Coronary artery (tissue), 2 donors: ENCODE measurements at regions not wholly inside any gene's neighbourhood (a gene's known extent, or its start where the extent isn't known, plus 50 kb on each side); places are given as distances from the start of the nearest gene placed in this dataset.
"Not testable (repeated sequence)": the region's sequence is repeated elsewhere in the genome, so short reads cannot be mapped to it uniquely, and the experiment has no call there.

Experiments used
- DNase-seq: peaks from one replicate; pipeline ENCODE4 v3.0.0-alpha.2; 2017; ENCODE audit warnings: low spot score
- H3K27ac ChIP-seq, 2 donors: fragments of 200-600 bp; sonication (generic); one replicate each; pipeline ENCODE4 v1.5.1; 2016 to 2019
- H3K4me3 ChIP-seq: fragments of 200-600 bp; sonication (generic); 2 replicates; pipeline ENCODE4 v1.5.1; 2016; ENCODE audit warnings: mild to moderate bottlenecking, moderate library complexity
- TF ChIP-seq, protein P1 (sequence below): fragments of 200-600 bp; sonication (generic); IDR thresholded peaks from one replicate; pipeline ENCODE4 v1.5.1; 2019; ENCODE audit warnings: antibody characterized with exemption

DNA sequence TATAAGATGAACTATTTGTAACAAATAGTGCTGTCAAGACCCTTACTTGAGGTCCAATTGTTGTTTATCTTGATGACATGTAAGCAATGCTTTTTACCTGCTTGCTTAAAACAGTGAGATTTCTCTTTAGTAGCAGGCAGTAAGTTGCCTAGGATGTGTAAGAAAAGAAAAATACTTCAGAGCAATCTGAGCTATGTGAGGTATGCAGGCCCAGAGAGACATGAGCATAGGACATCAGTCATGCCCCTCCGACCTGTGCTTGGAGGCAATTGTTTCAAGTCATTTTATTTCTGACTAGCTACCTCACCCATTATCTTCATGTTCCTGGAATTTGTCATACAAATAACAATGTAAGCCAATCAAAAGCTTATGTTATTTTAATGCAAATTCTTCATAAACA, 930.6 kb upstream of the FBXO33 start:
- Histone ChIP-seq H3K4me3 (no peak overlapping the region), H3K27ac (no peak overlapping the region)
- TF ChIP-seq, protein P1, sequence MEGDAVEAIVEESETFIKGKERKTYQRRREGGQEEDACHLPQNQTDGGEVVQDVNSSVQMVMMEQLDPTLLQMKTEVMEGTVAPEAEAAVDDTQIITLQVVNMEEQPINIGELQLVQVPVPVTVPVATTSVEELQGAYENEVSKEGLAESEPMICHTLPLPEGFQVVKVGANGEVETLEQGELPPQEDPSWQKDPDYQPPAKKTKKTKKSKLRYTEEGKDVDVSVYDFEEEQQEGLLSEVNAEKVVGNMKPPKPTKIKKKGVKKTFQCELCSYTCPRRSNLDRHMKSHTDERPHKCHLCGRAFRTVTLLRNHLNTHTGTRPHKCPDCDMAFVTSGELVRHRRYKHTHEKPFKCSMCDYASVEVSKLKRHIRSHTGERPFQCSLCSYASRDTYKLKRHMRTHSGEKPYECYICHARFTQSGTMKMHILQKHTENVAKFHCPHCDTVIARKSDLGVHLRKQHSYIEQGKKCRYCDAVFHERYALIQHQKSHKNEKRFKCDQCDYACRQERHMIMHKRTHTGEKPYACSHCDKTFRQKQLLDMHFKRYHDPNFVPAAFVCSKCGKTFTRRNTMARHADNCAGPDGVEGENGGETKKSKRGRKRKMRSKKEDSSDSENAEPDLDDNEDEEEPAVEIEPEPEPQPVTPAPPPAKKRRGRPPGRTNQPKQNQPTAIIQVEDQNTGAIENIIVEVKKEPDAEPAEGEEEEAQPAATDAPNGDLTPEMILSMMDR = no peak
- no peak for DNase-seq

DNA sequence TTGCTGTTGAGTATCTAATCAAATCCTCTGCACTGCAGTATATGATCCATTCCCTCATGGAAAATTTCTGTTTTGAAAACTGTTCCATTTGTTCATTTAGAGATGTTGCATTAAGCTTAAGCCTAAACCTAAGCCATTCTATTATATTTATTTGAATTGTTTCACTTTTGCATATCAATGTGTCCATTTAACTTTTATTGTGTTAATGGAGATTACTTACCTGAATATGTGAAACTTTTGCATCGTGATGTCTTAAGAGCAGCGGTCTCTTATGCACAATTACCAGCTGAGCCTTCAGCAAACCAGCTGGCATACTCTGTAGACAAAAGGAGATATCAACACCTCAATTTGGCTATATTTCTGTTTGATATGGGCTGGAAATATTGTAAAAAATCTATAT, 922.5 kb upstream of the FBXO33 start:
- TF ChIP-seq, protein P1 = no peak
- DNase-seq = no peak
- H3K4me3 ChIP-seq = no peak overlapping the region
- H3K27ac ChIP-seq = no peak overlapping the region

DNA sequence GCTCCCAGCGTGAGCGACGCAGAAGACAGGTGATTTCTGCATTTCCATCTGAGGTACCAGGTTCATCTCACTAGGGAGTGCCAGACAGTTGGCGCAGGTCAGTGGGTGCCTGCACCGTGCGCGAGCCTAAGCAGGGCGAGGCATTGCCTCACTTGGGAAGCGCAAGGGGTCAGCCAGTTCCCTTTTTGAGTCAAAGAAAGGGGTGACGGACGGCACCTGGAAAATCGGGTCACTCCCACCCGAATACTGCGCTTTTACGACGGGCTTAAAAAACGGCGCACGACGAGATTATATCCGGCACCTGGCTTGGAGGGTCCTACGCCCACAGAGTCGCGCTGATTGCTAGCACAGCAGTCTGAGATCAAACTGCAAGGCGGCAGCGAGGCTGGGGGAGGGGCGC, 915.9 kb upstream of the FBXO33 start:
- H3K27ac ChIP-seq, DNase-seq, H3K4me3 ChIP-seq: not testable (repeated sequence)

DNA sequence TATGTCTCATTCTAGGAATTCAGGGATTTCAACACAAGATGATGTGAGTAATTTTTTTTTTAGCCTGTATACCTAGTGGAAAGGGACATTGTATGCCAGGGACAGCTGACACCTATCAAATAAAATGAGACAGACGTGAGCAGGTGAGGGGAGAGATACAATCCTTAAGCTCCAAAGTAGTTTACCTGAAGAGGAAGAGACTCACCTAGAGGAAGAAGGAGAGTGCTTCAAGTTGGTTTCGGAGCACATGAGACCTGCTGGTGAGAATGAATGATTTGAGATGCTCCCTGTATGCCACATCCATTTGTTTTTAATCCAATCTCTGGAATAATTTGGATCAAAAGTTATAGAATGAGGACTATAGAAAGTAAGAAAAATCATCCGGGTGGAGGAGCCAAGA, 915.4 kb upstream of the FBXO33 start:
- DNase-seq = no peak
- H3K4me3 ChIP-seq = no peak overlapping the region
- H3K27ac ChIP-seq = no peak overlapping the region
- TF ChIP-seq, protein P1 = no peak

GRCh38 chr14:40346275-40346674, 914.0 kb upstream of the FBXO33 start:
- TF ChIP-seq, protein P1 = no peak
- no peak overlapping the region for H3K27ac ChIP-seq
- no peak overlapping the region for H3K4me3 ChIP-seq
- no peak for DNase-seq

DNA sequence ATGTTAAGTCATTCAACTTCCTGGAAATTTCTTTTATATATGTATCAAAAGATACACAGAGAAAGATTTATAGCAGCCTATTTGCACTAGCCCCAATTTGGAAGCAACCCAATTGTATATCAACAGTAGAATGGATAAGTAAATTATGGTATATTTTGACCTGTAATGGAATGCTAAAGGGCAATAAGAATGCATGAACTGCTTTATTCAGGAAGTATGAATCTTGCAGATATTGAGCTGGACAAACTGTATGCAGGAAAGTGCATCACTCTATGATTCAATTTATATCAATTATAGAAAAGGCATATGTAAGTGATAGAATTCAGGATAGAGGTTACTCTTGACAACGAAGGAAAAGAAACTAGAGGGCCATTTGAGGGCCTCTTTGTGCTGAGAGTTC, 913.1 kb upstream of the FBXO33 start:
- Histone ChIP-seq H3K27ac (no peak overlapping the region), H3K4me3 (no peak overlapping the region)
- TF ChIP-seq, protein P1 = no peak
- DNase-seq = no peak

- DNase-seq = no peak
- TF ChIP-seq, protein P1 = no peak
- Histone ChIP-seq H3K27ac (no peak overlapping the region), H3K4me3 (no peak overlapping the region)
These were observed 908.5 kb upstream of the FBXO33 start for GRCh38 chr14:40340708-40341107.

- TF ChIP-seq, protein P1 = no peak
- no peak overlapping the region for H3K4me3 ChIP-seq
- H3K27ac ChIP-seq = no peak overlapping the region
- no peak for DNase-seq
These were observed 904.6 kb upstream of the FBXO33 start for GRCh38 chr14:40336846-40337245.

- not testable (repeated sequence) for DNase-seq, H3K27ac ChIP-seq
These were observed 894.3 kb upstream of the FBXO33 start for GRCh38 chr14:40326519-40326918.

More at GRCh38 chr14:40326519-40326918, 894.3 kb upstream of the FBXO33 start:
- H3K4me3 ChIP-seq = not testable (repeated sequence)
